ENCODE measurements at regions not wholly inside any gene's neighbourhood (a gene's known extent, or its start where the extent isn't known, plus 50 kb on each side); places are given as distances from the start of the nearest gene placed in this dataset.
"Not testable (repeated sequence)": the region's sequence is repeated elsewhere in the genome, so short reads cannot be mapped to it uniquely, and the experiment has no call there.

DNA sequence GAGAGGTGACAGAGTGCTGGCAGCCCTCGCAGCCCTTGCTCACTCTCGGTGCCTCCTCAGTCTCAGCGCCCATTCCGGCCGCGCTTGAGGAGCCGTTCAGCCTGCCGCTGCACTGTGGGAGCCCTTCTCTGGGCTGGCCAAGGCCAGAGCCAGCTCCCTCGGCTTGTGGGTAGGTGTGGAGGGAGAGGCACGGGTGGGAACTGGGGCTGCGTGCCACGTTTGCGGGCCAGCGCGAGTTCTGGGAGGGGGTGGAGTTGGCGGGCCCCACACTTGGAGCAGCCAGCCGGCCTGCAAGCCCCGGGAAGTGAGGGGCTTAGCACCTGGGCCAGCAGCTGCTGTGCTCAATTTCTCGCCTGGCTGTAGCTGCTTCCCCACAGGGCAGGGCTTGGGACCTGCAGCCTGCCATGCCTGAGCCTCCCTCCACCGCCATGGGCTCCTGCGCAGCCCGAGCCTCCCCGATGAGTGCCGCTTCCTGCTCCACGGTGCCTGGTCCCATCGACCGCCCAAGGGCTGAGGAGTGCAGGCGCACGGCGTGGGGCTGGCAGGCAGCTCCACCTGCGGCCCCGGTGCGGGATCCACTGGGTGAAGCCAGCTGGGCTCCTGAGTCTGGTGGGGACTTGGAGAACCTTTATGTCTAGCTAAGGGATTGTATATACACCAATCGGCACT is 1278.1 kb downstream of the SUCLG1 start:
- not testable (repeated sequence) for DNase-seq

DNA sequence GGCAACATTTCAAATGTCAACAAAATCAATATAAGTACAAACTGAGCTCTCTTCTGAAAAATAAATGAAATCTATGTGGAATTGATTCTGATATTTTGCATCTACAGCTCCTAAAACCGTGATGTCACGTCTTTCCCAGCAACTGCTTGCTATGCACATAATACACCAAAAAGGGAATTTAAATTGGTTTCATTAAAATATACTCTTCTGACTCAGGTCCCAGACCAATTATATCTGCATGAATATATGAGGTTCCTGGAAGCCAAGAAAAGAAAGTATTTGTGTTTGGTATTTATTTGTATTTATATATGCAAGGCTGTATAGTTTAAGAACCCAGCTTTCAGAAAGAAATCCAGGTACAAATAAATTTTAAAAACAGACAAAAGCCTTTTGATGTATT is 1282.5 kb downstream of the SUCLG1 start:
- DNase-seq, result no peak

DNA sequence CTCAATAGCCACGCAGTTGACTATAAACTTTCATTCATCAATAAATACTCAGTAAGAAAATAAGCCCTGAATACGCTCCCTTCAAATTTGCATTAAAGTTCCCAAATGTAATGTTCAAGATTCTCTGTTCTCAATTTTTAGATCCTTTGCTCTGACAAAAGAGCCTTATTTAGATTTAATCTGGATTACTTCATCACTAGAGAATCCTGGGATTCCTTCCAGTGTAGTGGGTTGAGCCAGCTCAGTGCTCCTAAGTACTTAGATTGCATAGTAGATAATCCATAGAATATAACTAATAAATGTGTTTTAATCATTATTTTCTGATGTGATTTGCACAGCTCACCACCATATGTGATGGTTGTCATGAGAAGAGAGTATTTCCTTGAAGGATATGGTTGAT is 1286.2 kb downstream of the SUCLG1 start:
- DNase-seq, result no peak

DNA sequence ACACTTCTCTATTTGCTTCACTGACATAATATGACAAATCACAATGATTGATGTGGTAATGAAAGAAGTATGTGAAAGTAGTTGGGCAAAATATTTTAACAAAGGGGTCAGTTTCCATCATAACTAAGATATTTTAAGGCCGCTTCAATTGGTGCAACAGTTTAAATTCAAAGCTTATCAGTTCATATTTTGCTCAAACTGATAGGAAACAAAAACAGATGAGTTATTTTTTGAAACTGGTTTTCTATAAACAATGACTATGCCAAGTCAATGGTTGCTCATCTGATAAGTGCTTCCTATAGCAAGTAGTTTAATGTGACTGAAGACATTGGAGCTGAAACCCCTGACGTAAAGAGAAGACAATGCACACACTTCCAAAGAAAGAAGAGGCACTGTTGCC is 1290.7 kb downstream of the SUCLG1 start:
- DNase-seq, result no peak

DNA sequence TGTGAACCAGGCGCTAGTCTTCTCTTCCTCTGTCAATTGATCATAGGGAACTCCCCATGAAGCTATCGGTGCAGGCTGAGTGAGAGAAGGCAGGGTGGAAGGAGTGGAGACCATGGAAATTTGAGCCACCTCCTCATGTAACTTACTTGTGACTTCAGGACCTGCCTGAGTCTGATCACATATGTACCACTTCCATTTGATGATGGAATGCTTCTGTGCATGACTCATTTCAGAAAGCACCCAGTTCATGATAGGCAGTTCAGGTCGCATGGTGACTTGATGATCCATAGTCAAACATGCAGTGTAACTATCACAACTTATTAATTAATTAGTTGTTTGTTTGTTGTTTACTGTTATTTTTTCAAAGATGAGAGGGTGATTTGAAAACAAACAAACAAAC is 1296.7 kb downstream of the SUCLG1 start:
- no peak for DNase-seq

DNA sequence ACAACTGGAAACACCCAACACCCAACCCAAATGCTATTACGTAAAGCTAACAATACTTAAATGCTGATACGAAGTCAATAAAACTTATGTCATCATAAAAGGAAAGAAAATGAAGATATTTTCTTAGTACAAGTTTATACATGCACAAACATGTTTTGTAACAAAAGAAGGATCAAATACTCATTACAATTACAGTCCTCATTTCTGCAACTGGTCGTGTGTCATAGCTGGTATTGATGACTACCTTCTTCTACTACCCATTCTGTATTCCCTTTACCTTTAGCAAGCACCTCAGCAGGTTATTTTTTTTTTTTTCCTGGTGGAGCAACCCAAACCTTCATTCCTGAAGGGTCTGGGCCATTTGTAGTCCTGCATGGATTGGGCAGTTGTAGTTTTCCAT is 1298.5 kb downstream of the SUCLG1 start:
- no peak for DNase-seq

DNA sequence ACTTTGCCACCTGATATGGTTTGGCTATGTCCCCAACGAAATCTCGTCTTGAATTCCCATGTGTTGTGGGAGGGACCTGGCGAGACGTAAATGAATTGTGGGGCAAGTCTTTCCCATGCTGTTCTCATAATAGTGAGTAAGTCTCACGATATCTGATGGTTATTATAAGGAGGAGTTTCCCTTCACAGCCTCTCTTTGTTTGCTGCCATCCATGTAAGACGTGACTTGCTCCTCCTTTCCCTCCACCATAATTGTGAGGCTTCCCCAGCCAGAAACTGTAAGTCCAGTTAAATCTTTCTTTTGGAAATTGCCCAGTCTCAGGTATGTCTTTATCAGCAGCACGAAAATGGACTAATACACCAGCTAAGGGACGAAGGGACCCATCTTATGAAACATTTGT is 1303.3 kb downstream of the SUCLG1 start:
- no peak for DNase-seq

DNA sequence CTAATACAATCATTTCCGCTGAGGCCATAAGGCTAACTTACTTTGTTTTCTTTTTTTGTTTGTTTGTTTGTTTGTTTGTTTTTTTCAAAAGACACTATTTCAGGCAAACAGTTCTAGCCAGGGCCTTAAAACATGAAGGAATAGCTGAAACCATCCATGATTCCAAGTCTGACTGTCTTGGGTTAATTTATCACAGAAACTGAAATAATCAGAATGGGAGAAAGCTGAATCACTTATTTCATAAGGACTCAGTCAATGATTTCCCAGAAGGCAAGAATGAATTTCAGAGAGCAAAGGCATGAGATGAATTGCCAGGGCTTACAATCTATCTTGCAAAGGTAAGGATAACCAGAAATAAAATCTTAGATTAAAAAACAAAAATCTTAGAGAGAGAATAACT is 1315.1 kb downstream of the SUCLG1 start:
- DNase-seq, result no peak

DNA sequence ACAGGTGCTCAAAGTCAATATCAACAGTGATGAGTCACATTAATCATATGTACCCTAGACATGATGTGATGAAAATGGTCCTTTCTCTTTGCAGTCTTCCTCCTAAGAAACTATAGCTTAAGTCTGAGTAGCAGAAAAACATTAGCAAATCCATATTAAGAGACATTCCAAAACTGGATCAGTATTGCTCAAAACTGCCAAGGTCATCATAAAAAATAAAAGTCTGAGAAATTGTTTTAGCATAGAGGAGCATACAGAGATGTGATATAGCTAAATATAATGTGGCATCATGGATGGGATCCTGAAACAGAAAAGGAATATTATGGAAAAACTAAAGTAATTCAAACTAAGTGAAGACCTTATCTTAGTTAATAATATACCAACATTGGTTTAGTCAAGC is 1316.1 kb downstream of the SUCLG1 start:
- DNase-seq, result no peak

DNA sequence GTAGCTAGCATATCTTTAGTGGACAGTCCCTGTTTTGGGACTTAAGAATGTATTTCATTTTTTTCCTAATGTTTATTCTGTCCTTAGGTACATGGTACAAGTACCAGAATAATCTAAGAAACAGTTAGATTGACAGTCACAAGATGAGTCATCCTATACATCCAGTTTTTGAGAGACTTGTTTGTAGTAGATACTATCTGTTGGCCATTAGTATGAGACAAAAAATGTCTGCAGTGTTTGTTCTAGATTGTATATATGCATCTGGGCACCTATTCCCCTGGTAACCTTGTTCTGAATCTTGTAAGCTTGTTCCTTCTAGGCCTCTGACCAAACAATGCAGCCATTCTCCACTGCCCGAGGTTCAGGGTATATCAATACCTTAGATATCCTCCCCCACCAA is 1343.5 kb downstream of the SUCLG1 start:
- no peak for DNase-seq

DNA sequence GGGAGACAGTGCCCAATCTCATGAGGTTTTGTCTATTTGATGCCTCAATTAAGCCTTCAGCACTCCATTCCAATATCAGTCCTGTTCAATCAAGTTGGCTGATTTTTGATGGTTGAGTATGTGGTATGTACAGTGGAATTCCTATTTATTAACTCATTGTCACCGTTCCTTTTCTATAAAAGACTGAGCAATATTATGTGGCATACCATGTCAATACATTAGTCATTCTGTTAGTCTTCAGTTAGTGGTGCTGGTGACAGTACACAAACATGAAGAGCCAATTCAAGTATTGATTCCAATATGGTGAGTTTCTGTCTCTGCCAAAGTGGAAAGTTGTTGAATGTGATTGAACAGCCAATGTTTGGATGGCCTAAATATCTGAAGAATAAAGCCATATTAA is 1343.9 kb downstream of the SUCLG1 start:
- DNase-seq, result no peak

DNA sequence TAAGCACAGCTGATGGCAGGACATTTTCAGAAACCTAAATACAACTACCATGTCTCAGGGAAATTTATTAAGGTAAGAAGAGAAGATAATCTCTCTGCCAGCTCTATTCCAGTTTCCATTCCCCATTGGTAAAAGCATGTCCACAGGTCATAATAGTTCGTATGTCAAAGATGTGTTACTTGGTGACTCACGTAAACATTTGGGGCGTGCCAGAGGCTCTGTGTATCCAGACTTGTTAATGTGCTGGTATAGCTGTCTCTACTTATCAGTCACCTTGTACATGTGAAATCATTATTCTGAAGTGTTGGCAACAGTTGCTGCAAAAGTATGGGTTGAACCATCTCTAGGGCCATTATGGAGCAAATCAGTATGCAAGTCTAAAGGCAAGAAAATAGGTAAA is 1345.1 kb downstream of the SUCLG1 start:
- DNase-seq, result no peak

DNA sequence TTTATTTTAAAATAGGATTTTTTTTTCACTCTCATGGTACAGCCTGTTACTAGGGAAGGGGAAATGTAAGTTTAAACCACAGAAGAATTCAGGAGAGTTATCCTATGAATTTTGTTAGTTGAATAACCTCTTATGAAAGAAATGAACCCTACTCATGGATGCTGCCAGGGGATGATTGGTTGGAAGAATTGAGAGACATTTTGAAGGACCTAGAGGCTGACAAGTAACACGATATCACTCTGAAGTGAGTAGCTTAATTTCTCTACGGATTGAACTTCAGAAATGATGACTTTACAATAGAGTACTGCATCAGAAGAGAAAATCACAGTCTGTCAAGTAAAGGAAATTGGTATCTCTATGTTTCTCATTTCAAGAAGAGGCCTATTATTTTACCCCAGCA is 1346.2 kb downstream of the SUCLG1 start:
- no peak for DNase-seq

DNA sequence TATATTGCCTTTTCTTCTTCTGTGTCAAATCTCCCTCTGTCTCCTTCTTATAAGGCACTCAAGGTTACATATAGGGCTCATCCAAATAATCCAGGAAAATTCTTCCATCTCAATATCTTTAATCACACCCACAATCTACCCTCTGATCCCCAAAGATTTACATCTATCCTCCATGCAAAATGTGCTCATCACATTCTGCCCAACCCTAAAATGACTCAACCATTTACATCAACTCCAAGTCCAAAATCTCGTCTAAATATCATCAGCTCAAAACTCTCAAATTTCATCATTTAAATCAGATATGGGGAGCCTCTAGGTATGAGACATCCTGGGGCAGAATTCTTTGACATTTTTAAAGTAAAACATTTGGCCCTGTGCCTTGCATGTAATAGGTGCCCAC is 1349.8 kb downstream of the SUCLG1 start:
- no peak for DNase-seq

DNA sequence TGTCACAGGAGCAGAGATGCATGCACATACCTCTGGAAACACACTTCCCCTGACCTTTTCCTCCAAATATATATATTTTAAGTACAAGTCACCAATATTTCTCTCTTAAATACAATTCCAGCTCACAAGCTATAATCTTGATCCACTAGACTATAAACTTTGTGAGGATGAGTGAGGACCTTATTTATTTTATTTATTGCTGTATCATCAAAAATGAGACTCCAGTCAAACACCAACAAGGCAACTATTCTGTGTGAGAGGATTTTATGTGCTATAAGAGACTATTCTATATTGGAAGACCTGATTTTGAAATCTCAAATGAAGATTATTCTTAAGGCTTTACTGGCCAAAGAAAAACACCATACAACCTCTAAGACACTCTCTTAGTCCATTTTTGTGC is 1352.2 kb downstream of the SUCLG1 start:
- no peak for DNase-seq

DNA sequence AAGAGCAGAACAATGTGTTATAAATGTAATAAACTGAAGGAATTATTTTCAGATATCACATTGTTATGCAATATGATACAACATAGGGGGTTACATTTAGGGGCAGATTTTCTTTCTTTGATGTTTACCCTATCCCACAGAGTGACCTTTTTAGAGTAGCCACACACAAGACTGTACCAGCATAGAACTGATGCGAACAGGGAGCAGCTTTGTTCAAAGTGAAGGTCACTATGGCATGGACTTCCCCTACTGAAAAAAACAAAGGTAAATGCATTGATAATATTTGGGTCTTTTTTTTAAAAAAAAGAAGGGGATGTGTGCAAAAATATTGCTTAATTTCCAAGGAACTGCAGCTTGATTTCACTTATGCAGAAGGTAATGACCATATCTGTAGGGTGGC is 1354.9 kb downstream of the SUCLG1 start:
- no peak for DNase-seq

DNA sequence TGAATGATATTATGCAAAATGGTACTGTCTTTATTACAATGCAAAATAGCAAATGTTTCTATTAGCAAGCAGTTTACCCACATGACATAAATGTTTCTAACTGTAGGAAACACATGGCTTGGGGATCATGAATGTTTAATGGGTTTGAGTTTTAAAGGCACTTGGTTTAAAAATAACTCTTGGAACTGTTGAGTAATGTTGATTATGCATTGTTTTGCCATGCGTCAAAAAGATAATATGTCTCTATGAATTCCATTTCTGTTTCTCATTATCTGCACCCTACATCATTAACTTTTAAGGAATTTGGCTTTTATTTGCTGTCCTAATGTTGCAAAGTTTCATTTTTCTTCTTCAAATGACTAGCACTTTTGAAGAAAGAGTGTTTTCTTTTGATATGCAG is 1355.5 kb downstream of the SUCLG1 start:
- DNase-seq, result no peak

DNA sequence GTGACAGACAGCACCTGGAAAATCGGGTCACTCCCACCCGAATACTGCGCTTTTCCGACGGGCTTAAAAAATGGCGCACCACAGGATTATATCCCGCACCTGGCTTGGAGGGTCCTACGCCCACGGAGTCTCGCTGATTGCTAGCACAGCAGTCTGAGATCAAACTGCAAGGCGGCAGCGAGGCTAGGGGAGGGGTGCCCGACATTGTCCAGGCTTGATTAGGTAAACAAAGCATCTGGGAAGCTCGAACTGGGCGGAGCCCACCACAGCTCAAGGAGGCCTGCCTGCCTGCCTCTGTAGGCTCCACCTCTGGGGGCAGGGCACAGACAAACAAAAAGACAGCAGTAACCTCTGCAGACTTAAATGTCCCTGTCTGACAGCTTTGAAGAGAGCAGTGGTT is 1370.0 kb downstream of the SUCLG1 start:
- DNase-seq, result not testable (repeated sequence)

DNA sequence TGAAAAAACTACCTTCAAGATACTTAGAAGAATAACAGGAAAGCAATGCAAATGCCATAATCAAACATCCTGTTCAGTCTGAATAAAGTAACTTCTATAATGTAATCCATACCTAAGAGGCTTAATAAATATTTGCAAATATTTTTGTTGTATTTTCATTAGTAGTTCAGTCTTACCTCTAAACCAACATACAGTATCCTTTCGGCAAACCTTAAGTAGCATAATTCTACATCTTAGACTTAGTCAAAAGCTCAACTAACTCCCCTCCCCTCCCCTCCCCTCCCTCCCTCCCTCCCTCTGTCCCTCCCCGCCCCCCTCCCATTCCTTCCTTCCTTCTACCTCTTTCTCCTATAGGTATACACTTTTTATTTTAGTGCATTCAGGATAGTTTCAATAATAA is 1373.2 kb downstream of the SUCLG1 start:
- no peak for DNase-seq

DNA sequence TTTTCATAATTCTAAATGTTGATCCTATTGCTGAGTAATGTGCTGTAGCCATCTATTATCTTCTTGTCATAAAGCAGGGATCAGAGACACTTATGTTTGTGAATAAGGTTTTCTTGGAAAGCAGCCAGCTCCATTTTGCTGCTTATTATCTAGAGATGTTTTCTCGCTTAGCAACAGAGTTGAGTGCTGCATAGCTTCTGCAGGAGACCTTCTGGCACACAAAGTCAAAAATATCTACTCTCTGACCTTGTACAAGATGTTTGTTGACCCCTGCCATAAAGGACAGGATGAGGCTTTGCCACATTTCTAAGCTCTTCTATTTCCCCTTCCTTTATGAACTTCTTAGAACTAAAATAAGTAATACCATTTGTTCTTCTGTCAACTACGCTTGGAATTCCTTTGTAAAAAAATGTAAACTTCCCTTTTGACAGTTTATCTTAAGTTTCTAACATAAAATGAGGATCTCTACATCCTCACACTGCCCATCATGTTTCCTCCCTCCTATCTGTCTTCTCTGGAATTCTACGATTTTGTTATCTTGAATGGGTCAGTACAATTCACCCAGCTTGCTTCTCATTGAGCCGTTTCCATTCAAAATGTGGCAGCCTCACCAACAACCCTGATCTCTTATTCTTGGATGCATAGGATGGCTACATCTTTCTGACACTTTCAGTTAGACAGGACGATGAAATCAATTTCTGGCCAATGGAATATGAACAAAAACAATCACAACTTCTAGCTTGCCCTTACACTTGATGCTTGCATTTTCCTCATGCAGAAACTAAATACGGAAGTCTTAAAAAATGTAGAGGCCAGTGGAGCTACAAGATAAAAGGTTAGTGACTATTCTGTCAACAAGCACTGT is 1377.0 kb downstream of the SUCLG1 start:
- no peak for DNase-seq

DNA sequence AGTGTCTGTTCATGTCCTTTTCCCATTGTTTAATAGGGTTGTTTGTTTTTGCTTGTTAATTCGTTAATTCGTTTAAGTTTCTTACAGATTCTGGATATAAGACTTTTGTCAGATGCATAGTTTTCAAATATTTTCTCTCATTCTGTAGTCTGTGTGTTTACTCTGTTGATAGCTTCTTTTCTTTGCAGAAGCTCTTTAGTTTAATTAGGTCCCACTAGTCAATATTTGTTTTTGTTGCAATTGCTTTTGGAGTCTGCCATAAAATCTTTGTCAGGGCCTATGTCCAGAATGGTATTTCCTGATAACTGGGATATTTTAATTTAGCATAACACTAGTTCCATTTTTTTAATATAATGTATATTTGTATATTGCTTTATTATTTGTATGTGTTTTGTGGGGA is 1380.1 kb downstream of the SUCLG1 start:
- no peak for DNase-seq

DNA sequence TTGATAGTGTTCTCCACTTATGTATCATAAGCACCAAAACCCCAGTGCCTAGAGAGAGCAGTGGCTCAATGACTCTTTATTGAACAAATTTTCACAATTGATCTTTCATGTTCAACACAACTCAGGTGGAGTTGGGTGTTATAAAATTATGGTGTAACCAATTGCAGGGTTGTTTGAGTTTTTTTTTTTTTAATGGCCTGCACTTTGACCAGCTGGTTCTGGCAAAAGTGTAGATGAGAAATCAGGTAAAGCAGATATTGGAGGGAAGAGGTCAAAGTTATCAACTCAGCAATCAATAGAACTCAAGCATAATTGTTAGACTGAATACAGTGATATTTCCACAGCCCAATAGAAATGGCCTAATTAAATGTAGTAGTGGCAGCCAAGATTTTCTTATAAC is 1386.3 kb downstream of the SUCLG1 start:
- no peak for DNase-seq

DNA sequence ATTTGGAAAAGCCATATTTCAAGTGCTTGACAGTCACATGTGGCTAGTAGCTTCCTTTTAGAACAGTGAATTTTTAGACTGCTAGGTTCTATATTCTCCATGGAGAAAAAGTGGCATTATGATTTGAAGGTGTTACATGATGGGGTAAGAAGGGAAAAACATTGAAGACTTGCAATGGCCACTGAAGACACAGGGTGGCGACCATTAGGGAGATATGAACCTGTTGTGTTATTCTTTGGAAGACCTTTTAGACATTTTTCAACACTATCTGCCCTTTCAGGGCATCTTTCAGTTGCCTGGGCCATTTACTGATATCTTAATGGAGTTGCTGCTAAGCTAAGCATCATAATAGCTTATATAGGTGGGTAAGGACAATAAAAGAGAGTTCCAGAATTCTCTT is 1387.2 kb downstream of the SUCLG1 start:
- no peak for DNase-seq

All from anterior cingulate cortex (tissue), 58 donors.